T-helper 17 cell (primary cell): ENCODE measurements at regions not wholly inside any gene's neighbourhood (a gene's known extent, or its start where the extent isn't known, plus 50 kb on each side); places are given as distances from the start of the nearest gene placed in this dataset.

Experiments
- ATAC-seq: fragments of 150-1000 bp; cut with Tn5 transposase; 2 replicates; pipeline ENCODE4 v1.10.0; 2021; ENCODE audit warnings: mild to moderate bottlenecking, moderate library complexity
- DNase-seq, 3 donors: peaks; one replicate each; pipeline versions ENCODE4 v3.0.0 to v3.0.0-alpha.2; 2020 to 2021
- H3K9me3 ChIP-seq: one replicate; pipeline ENCODE4 v1.7.0; 2013; ENCODE audit warnings: low read length, mild to moderate bottlenecking; ENCODE audit not compliant: control insufficient read depth, poor library complexity, severe bottlenecking
- H3K27ac Mint-ChIP-seq: one replicate; pipeline ENCODE4 v1.8.0; 2022; ENCODE audit warnings: mild to moderate bottlenecking, moderate library complexity, mixed read lengths
- H3K27me3 Mint-ChIP-seq: one replicate; pipeline ENCODE4 v1.8.0; 2022; ENCODE audit warnings: mixed read lengths
- H3K36me3 Mint-ChIP-seq: one replicate; pipeline ENCODE4 v1.8.0; 2022; ENCODE audit warnings: low read depth, mixed read lengths
- H3K4me1 Mint-ChIP-seq: one replicate; pipeline ENCODE4 v1.8.0; 2022; ENCODE audit warnings: mild to moderate bottlenecking, mixed read lengths
- H3K4me3 Mint-ChIP-seq: one replicate; pipeline ENCODE4 v1.8.0; 2022; ENCODE audit warnings: mild to moderate bottlenecking, moderate library complexity, mixed read lengths

DNA sequence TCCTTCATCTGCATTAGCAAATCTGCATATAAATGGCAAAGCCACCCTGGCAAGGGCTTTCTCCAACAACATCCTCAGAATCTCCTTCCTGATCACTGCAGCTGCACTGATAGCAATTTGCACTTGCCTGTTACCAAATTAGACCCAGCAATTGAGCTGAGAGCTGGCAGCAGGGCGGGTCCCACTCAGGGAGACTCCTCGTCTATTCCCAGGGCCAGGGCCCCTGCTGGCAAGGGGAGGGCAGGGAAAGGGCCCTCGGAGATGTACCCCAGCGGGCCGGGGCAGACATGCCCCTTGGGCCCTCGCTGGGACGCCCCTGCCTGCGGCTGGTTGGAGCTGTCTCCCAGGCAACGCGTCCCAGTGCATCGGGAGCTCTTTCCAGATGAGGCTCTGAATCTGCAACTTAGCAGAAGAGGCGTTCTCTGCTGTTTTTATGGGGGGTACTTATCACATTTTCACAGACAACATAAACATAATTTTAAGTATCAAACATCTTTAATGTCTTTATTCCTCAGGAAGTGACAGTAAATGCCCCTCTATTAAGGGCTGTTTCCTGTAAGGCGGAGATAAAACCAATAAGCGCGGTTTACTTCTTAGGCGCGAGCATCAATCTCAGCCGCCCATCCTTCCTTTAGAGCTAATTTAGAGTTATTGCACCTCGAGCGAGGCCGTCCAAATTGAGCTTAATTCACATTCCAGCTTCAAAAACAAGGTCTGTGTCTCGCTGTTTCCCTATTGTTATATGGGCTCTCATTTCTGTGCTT, 249.0 kb upstream of the PPP2R2D start:
- H3K9me3 ChIP-seq, result no peaks in the 10 kb centered on the region
- H3K4me3 Mint-ChIP-seq, result no peak overlapping the region
- H3K36me3 Mint-ChIP-seq, result no peaks in the 10 kb centered on the region
- H3K27me3 Mint-ChIP-seq, result peaks cover 51% of the 10 kb centered on the region
- DNase-seq, result no peak
- H3K4me1 Mint-ChIP-seq, result peaks cover 2% of the 10 kb centered on the region
- H3K27ac Mint-ChIP-seq, result no peak overlapping the region
- no peak for ATAC-seq

GRCh38 chr10:131652438-131653139, 248.2 kb upstream of the PPP2R2D start:
- Mint-ChIP-seq H3K36me3 (no peaks in the 10 kb centered on the region), H3K27me3 (peaks cover 51% of the 10 kb centered on the region), H3K27ac (no peak overlapping the region), H3K4me3 (no peak overlapping the region), H3K4me1 (peaks cover 2% of the 10 kb centered on the region)
- no peak for DNase-seq
- ATAC-seq, result no peak
- H3K9me3 ChIP-seq, result no peaks in the 10 kb centered on the region

- peaks cover 2% of the 10 kb centered on the region for H3K4me1 Mint-ChIP-seq
- H3K9me3 ChIP-seq, result no peaks in the 10 kb centered on the region
- no peaks in the 10 kb centered on the region for H3K36me3 Mint-ChIP-seq
- DNase-seq, result no peak
- H3K27ac Mint-ChIP-seq, result no peak overlapping the region
- no peak for ATAC-seq
- H3K27me3 Mint-ChIP-seq, result peaks cover 45% of the 10 kb centered on the region
- no peak overlapping the region for H3K4me3 Mint-ChIP-seq
Measured at GRCh38 chr10:131653140-131653539, 247.7 kb upstream of the PPP2R2D start.

DNA sequence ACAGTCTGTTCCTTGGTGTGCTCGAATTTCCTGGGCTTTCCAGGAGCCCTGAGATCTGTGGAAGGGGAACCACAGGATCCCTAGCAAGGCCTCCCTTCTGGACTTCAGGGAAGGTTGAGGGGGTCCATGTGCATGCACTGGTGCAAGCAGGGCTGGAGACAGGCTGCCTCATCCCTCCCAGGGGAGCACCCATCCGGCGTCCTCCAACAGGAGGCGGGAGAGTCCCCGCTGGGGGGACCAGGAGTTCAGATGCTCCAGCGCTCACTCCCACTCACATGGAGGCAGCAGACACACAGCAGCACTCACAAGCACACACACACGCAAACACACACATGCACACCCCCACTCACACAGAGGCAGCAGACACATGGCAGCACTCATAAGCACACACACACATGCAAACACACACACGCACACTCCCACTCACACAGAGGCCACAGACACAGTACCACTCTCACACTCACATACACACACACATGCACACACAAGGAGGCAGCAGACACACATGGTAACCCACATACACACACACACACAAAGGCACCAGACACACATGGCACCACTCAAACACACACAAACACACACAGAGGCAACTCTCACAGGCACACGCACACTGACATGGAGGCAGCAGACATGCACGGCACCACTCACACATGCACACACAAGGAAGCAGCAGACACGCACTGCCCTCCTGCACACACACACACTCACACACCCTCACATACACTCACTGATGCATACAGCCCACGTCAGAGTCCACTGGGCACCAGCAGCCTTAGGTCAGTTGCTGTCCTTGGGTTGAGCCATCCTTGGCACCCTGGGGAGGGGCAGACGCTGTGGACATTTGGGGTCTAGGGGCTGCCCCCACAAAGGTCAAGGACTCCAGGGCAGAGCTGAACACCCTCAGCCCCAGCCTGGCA, 247.0 kb upstream of the PPP2R2D start:
- no peak for ATAC-seq
- Mint-ChIP-seq H3K27ac (no peak overlapping the region), H3K4me3 (no peak overlapping the region), H3K4me1 (peaks cover 2% of the 10 kb centered on the region), H3K27me3 (peaks cover 40% of the 10 kb centered on the region), H3K36me3 (no peaks in the 10 kb centered on the region)
- DNase-seq, result no peak
- H3K9me3 ChIP-seq, result no peaks in the 10 kb centered on the region

DNA sequence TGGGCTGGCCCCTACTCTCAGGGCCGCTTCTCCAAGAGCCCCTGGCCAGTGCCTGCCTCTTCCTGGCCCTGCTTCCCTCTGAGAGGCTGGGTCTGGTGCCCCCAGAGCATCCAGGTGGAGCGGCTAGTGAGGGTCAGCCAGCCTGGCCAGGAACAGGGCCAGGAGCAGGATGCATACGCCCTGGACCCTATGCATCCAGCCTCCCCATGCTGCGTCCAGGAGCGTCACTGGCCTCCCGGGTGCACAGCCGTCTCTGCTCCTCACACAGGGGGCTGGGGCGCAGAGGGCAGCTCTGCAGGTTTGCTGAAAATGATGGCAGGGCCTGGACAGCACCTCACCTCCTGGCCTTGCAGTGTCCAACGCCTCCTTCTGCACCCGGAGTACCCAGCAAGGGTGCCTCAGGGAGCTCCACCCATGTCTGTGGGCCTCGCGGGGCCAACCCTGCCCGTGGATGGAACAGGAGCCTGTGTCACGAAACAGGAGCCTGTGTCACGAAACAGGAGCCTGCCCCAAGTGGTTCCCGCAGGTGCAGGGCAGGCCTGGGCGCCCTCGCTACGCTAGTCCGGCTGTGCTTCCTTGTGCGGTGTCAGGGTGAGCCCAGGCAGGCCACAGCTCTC, 246.2 kb upstream of the PPP2R2D start:
- H3K4me1 Mint-ChIP-seq, result peaks cover 2% of the 10 kb centered on the region
- no peak for ATAC-seq

DNA sequence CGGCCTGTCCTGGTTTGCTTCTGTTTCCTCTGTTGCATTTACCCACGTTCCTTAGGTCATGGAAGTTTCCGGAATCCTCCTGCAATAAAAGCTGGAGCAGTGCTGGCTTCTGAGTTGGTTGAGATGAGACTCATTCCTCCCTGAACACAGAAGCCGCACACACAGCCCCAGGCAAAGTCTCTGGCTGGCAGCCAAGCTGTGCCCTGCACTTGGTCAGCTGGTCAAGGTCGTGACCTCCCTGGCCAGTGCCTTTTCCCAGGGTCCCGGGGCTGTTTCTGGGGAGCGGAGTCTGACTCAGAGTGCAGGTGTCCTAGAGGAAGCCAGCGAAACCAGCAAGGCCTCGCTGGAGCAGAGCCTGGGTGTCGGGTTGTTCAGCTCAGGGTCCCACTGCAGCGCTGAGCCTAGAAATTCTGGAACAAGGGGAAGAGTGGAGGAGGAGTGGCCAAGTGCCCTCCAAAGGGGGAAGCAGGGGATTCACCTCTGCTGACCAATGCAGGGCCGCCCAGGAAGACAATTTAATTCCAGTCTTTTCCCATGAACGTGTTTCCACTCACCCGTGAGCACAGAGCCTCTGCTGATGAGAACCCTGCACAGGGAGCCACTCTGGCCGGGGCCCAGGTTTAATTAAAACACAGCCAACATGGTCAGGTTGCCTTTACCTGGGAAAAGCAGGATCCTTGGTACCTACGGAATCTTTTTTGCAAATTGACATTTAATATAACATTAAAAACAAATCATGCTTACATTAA, 245.5 kb upstream of the PPP2R2D start:
- H3K36me3 Mint-ChIP-seq, result no peaks in the 10 kb centered on the region
- no peak for ATAC-seq
- no peak overlapping the region for H3K4me3 Mint-ChIP-seq
- no peaks in the 10 kb centered on the region for H3K9me3 ChIP-seq
- peaks cover 33% of the 10 kb centered on the region for H3K27me3 Mint-ChIP-seq
- no peak overlapping the region for H3K27ac Mint-ChIP-seq
- DNase-seq, result no peak
- peaks cover 2% of the 10 kb centered on the region for H3K4me1 Mint-ChIP-seq

More for the DNA sequence above, 246.2 kb upstream of the PPP2R2D start:
- Mint-ChIP-seq H3K4me3 (no peak overlapping the region), H3K27ac (no peak overlapping the region), H3K27me3 (peaks cover 36% of the 10 kb centered on the region), H3K36me3 (no peaks in the 10 kb centered on the region)
- no peak for DNase-seq
- H3K9me3 ChIP-seq, result no peaks in the 10 kb centered on the region

DNA sequence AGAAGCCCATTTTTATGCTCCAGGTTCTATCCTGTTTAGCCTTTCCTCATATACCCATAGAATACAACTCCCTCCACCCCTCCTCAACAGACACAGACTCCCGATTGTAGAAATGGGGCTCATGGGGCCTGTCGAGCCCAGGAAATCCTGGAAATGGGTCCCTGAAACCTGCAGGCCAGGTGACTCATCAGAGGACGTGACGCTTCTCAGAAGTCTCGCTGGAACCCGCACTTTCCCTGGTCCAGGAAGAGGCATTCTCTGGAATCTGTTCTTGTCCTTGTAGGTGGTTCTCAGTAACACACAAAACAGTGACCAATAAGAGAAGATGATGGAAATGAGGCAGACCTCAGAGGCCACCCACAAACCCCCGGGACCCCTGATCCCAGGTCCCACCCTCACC, 244.8 kb upstream of the PPP2R2D start:
- DNase-seq, result no peak
- Mint-ChIP-seq H3K27ac (no peak overlapping the region), H3K4me3 (no peak overlapping the region), H3K4me1 (peaks cover 2% of the 10 kb centered on the region), H3K36me3 (no peaks in the 10 kb centered on the region), H3K27me3 (peaks cover 33% of the 10 kb centered on the region)
- ATAC-seq, result no peak
- no peaks in the 10 kb centered on the region for H3K9me3 ChIP-seq

DNA sequence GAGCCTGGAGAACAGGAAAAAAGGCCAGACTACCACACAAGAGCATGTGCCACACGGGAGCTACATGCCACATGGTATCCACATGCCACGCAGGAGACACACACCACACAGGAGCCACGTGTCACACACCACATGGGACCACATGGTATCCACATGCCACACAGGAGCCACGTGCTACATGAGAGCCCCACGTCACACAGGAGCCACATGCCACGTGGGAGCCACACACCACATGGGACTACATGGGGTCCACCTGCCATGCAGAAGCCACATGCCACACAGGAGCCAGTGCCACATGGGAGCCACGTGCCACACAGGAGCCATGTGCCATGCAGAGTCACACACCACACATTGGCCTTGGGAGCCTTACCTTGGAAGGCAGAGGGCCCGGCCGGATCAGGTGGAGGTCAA, 244.4 kb upstream of the PPP2R2D start:
- ATAC-seq, result no peak
- no peaks in the 10 kb centered on the region for H3K36me3 Mint-ChIP-seq

GRCh38 chr10:131657318-131657984, 243.4 kb upstream of the PPP2R2D start:
- Mint-ChIP-seq H3K4me3 (no peak overlapping the region), H3K27me3 (peaks cover 24% of the 10 kb centered on the region), H3K36me3 (no peaks in the 10 kb centered on the region), H3K4me1 (no peaks in the 10 kb centered on the region), H3K27ac (no peak overlapping the region)
- DNase-seq (no peak), ATAC-seq (no peak)
- H3K9me3 ChIP-seq, result no peaks in the 10 kb centered on the region

More for the DNA sequence above, 244.4 kb upstream of the PPP2R2D start:
- H3K9me3 ChIP-seq, result no peaks in the 10 kb centered on the region
- Mint-ChIP-seq H3K4me3 (no peak overlapping the region), H3K27ac (no peak overlapping the region), H3K4me1 (peaks cover 2% of the 10 kb centered on the region), H3K27me3 (peaks cover 29% of the 10 kb centered on the region)
- DNase-seq, result no peak

- Mint-ChIP-seq H3K4me1 (no peaks in the 10 kb centered on the region), H3K4me3 (no peak overlapping the region), H3K36me3 (no peaks in the 10 kb centered on the region), H3K27me3 (peaks cover 19% of the 10 kb centered on the region), H3K27ac (no peak overlapping the region)
- ATAC-seq (no peak), DNase-seq (no peak)
- no peaks in the 10 kb centered on the region for H3K9me3 ChIP-seq
Measured at GRCh38 chr10:131657985-131658330, 242.8 kb upstream of the PPP2R2D start.

DNA sequence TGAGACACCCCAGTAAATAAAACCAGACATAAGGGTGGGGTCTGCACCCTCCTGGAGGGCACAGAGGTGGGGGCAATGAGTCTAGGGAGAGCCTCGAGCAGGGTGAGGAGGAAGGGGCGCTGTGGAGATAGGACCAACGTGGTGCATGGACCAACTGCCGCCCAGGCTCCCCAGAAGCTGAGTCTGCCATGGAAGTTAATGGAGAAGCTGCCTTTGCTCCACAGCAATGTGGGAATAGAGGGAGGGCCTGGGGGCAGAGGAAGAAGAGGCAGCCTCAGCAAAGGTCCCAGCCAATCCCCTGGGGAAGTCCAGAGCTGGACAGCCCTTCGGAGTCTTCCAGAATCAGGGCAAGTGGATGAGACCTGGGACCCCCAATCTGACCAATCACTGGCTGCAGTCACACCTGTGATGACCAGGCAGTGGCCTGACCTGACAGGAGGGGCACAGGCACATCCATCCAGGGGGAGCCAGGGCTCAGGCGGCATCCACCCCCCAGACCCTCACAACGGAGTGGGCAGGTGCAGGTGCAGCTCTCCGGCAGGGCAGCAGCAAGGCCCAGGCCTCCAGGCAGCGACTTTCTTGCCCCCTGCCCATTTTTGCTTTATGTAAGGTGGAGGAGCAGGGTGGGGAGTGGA, 242.2 kb upstream of the PPP2R2D start:
- Mint-ChIP-seq H3K4me3 (no peak overlapping the region), H3K4me1 (no peaks in the 10 kb centered on the region), H3K36me3 (no peaks in the 10 kb centered on the region), H3K27ac (no peak overlapping the region), H3K27me3 (peaks cover 12% of the 10 kb centered on the region)
- ATAC-seq, result no peak
- no peak for DNase-seq
- H3K9me3 ChIP-seq, result no peaks in the 10 kb centered on the region

DNA sequence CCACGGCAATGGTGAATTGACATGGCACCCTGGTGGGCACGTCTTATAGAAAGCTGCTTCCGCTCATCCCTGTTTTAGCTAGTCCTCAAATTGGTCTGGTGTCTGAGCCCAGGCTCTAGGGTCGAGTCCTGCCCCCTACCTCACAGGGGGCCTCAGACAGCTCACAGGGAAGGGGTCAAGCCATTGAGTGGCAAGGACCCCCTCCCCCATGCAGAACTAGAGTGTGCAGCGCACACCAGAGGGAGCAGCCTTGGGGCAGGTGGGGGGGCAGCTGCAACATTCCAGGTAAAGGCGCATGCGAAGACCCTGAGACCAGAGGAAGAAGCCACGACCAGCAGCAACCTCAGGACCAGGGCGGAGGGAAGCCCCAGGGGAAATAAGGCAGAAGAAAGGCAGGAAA, 240.4 kb upstream of the PPP2R2D start:
- no peaks in the 10 kb centered on the region for H3K36me3 Mint-ChIP-seq
- no peaks in the 10 kb centered on the region for H3K27me3 Mint-ChIP-seq
- no peak overlapping the region for H3K4me3 Mint-ChIP-seq
- H3K4me1 Mint-ChIP-seq, result no peaks in the 10 kb centered on the region
- H3K27ac Mint-ChIP-seq, result no peak overlapping the region
- no peaks in the 10 kb centered on the region for H3K9me3 ChIP-seq
- no peak for DNase-seq
- ATAC-seq, result no peak
